AG09319 (cell line): ENCODE measurements at regions not wholly inside any gene's neighbourhood (a gene's known extent, or its start where the extent isn't known, plus 50 kb on each side); places are given as distances from the start of the nearest gene placed in this dataset.

Experiments used
- DNase-seq: peaks from one replicate; pipeline ENCODE4 v3.0.0-alpha.2; 2010; ENCODE audit warnings: low read depth; ENCODE audit errors: extremely low read depth
- TF ChIP-seq, protein P1 (sequence below): IDR thresholded peaks from 2 replicates; pipeline ENCODE4 v1.5.1; 2011; ENCODE audit warnings: low read depth, mild to moderate bottlenecking, inconsistent platforms, low read length, moderate library complexity

- no peak for DNase-seq
- TF ChIP-seq, protein P1, sequence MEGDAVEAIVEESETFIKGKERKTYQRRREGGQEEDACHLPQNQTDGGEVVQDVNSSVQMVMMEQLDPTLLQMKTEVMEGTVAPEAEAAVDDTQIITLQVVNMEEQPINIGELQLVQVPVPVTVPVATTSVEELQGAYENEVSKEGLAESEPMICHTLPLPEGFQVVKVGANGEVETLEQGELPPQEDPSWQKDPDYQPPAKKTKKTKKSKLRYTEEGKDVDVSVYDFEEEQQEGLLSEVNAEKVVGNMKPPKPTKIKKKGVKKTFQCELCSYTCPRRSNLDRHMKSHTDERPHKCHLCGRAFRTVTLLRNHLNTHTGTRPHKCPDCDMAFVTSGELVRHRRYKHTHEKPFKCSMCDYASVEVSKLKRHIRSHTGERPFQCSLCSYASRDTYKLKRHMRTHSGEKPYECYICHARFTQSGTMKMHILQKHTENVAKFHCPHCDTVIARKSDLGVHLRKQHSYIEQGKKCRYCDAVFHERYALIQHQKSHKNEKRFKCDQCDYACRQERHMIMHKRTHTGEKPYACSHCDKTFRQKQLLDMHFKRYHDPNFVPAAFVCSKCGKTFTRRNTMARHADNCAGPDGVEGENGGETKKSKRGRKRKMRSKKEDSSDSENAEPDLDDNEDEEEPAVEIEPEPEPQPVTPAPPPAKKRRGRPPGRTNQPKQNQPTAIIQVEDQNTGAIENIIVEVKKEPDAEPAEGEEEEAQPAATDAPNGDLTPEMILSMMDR = no peak
Observed at GRCh38 chr1:186572509-186572908, 107.7 kb downstream of the PTGS2 start.

DNA sequence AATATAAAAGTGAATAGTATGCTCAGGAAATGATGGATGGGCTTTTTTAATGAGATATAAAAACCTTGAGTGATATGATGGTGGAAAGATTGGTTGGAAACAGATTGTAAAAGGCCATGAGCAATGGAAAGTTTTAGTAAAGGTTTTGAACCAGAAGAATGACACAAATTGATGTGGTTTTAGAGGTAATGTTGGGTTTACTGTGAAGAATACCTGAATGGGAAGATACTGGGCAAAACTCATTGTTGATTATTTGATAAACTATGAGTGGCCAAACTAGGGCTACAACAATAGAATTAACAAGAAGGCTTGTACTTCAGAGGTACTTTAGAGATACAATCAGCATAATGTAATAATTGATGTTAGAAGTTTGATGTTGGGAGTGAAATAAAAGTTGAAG lies 108.5 kb downstream of the PTGS2 start:
- no peak for DNase-seq
- TF ChIP-seq, protein P1 = no peak

GRCh38 chr1:186569856-186570255 lies 108.9 kb upstream of the PDC start:
- TF ChIP-seq, protein P1 = no peak
- DNase-seq = no peak

- no peak for DNase-seq
- TF ChIP-seq, protein P1 = no peak
Observed at GRCh38 chr1:186568221-186568620, 107.3 kb upstream of the PDC start.

DNA sequence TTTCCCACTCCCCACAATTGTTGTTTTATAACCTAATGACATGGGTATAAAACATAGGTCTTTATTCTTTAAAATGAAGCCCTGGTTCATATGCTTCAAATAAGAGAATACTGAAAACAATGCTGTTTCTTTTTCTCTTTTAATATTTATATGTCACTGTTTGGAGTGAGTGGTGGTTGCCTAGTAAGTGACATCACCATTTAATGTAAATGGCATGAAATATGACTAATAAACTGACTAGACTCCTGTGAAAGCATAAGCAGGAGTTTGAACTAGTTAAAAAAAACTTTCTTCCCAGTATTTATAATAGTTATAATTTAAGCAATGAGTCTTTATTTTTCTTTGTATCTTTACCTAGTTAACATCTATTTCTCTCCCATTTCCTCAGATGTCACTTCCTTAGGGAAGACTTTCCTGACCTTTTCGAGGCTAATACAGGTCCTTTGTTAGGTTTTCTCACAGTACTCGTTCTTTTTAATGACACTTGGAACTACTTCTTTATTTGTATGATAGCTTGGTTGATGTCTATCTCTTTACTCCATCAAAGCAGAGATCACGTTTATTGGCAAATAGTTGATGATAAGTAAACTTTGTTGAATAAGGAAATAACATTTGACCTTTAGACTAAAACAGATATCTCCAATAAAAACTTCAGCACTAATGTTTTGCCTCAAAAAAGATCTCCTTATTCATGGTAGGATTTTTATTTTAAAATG lies 105.4 kb upstream of the PDC start:
- no peak for DNase-seq
- TF ChIP-seq, protein P1 = no peak

- DNase-seq = no peak
- TF ChIP-seq, protein P1 = no peak
Observed at GRCh38 chr1:186564582-186564981, 103.7 kb upstream of the PDC start.

- TF ChIP-seq, protein P1 = no peak
- DNase-seq = no peak
Observed at GRCh38 chr1:186559601-186560116, 98.7 kb upstream of the PDC start.
